ENCODE measurements at regions not wholly inside any gene's neighbourhood (a gene's known extent, or its start where the extent isn't known, plus 50 kb on each side); places are given as distances from the start of the nearest gene placed in this dataset.

DNA sequence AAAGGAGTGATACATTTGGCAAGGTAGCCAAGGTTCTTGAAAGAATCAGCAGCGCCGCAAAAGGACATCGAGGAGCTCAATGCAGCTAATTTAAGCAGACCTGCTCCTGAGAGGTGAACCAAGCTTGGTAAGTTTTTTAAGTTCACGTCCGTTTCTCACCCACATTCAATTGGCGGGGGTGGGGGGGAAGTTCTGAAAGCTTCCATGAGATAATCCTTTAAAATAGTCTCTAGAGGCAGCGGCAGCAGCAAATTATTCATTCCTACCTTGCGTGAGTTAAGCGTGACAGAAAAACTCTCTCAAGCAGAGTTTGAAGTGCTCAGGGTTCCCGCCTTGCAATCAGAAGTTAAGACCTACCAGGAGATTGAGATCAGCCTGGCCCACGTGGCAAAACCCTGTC is 97.3 kb upstream of the NHSL1 start:
- Histone ChIP-seq H3K27me3 (replicated peaks; ENCODE audit: control insufficient read depth, insufficient read depth, low read length) (no peaks in the 10 kb centered on the region), H3K9me3 (no peaks in the 10 kb centered on the region), H3K4me3 (ENCODE audit: low read depth, low read length) (no peak overlapping the region), H3K4me1 (peaks cover 13% of the 10 kb centered on the region; the same call in 1 of the 2 replicates), H3K36me3 (ENCODE audit: control insufficient read depth, insufficient read depth, low read length) (no peaks in the 10 kb centered on the region)
- Mint-ChIP-seq H3K9me3 (ENCODE audit: unreplicated experiment) (no peaks in the 10 kb centered on the region), H3K36me3 (ENCODE audit: insufficient read depth, unreplicated experiment) (no peaks in the 10 kb centered on the region), H3K27ac (ENCODE audit: unreplicated experiment) (no peak overlapping the region), H3K4me1 (ENCODE audit: low read depth, unreplicated experiment) (peaks cover 16% of the 10 kb centered on the region), H3K27me3 (ENCODE audit: insufficient read depth, unreplicated experiment) (no peaks in the 10 kb centered on the region), H3K4me3 (ENCODE audit: unreplicated experiment) (no peak overlapping the region)
- no TSS peak for BruUV-seq (replicated peaks)
- TF ChIP-seq, protein P1, sequence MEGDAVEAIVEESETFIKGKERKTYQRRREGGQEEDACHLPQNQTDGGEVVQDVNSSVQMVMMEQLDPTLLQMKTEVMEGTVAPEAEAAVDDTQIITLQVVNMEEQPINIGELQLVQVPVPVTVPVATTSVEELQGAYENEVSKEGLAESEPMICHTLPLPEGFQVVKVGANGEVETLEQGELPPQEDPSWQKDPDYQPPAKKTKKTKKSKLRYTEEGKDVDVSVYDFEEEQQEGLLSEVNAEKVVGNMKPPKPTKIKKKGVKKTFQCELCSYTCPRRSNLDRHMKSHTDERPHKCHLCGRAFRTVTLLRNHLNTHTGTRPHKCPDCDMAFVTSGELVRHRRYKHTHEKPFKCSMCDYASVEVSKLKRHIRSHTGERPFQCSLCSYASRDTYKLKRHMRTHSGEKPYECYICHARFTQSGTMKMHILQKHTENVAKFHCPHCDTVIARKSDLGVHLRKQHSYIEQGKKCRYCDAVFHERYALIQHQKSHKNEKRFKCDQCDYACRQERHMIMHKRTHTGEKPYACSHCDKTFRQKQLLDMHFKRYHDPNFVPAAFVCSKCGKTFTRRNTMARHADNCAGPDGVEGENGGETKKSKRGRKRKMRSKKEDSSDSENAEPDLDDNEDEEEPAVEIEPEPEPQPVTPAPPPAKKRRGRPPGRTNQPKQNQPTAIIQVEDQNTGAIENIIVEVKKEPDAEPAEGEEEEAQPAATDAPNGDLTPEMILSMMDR (IDR thresholded peaks at IDR 0.05; ENCODE audit: insufficient read depth in 1 of 2, low read depth in 1 of 2, low read length in 1 of 2, severe bottlenecking in 1 of 2, unreplicated experiment in 1 of 2) = no peak
- ChIA-PET CTCF (no interaction called here), POLR2A (no interaction called here)
- DNase-seq = no peak
- intact Hi-C loops (cut with micrococcal nuclease; ENCODE audit: unreplicated experiment) = no loop called here

DNA sequence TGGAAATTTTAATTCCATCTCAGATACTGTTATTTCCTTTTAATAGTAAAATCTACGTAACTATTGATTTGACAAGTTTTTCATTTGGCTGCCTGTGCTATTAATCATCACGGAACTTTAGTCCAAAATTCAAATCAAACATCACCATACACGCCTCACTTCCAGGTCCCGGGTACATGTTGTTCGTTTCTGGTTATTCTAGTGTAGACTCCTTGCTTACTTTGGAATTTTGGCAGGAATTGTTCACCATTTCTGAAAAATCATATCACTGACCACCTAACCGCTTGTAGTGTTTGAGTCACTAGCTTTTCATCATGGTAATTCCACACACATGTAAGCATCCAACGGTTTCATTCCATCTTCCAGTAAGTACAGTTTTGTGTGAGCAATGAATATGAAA is 98.0 kb upstream of the NHSL1 start:
- no peaks in the 10 kb centered on the region for H3K27me3 Mint-ChIP-seq (ENCODE audit: insufficient read depth, unreplicated experiment)
- H3K36me3 Mint-ChIP-seq (ENCODE audit: insufficient read depth, unreplicated experiment) = no peaks in the 10 kb centered on the region
- Histone ChIP-seq H3K4me1 (peaks cover 13% of the 10 kb centered on the region; the same call in 1 of the 2 replicates), H3K9me3 (no peaks in the 10 kb centered on the region; the same call in 1 of the 2 replicates), H3K27me3 (replicated peaks; ENCODE audit: control insufficient read depth, insufficient read depth, low read length) (no peaks in the 10 kb centered on the region), H3K4me3 (ENCODE audit: low read depth, low read length) (no peak overlapping the region), H3K36me3 (ENCODE audit: control insufficient read depth, insufficient read depth, low read length) (no peaks in the 10 kb centered on the region)
- intact Hi-C loops (cut with micrococcal nuclease; ENCODE audit: unreplicated experiment) = no loop called here
- no TSS peak for BruUV-seq (replicated peaks)
- ChIA-PET CTCF (no interaction called here), POLR2A (no interaction called here)
- H3K27ac Mint-ChIP-seq (ENCODE audit: unreplicated experiment) = no peak overlapping the region
- no peaks in the 10 kb centered on the region for H3K9me3 Mint-ChIP-seq (ENCODE audit: unreplicated experiment)
- peaks cover 16% of the 10 kb centered on the region for H3K4me1 Mint-ChIP-seq (ENCODE audit: low read depth, unreplicated experiment)
- DNase-seq = no peak
- no peak overlapping the region for H3K4me3 Mint-ChIP-seq (ENCODE audit: unreplicated experiment)
- TF ChIP-seq, protein P1 (IDR thresholded peaks at IDR 0.05; ENCODE audit: insufficient read depth in 1 of 2, low read depth in 1 of 2, low read length in 1 of 2, severe bottlenecking in 1 of 2, unreplicated experiment in 1 of 2) = no peak

GRCh38 chr6:138598562-138599173 is 99.4 kb upstream of the NHSL1 start:
- intact Hi-C loops (cut with micrococcal nuclease; ENCODE audit: unreplicated experiment) = no loop called here
- peaks cover 8% of the 10 kb centered on the region for H3K4me1 Mint-ChIP-seq (ENCODE audit: low read depth, unreplicated experiment)
- Histone ChIP-seq H3K4me3 (ENCODE audit: low read depth, low read length) (no peak overlapping the region), H3K36me3 (ENCODE audit: control insufficient read depth, insufficient read depth, low read length) (no peaks in the 10 kb centered on the region), H3K9me3 (no peaks in the 10 kb centered on the region; the same call in 1 of the 2 replicates), H3K4me1 (peaks cover 4% of the 10 kb centered on the region; the same call in 1 of the 2 replicates), H3K27me3 (replicated peaks; ENCODE audit: control insufficient read depth, insufficient read depth, low read length) (no peaks in the 10 kb centered on the region)
- no peak overlapping the region for H3K27ac Mint-ChIP-seq (ENCODE audit: unreplicated experiment)
- ChIA-PET POLR2A (no interaction called here), CTCF (no interaction called here)
- H3K36me3 Mint-ChIP-seq (ENCODE audit: insufficient read depth, unreplicated experiment) = no peaks in the 10 kb centered on the region
- no peak for DNase-seq
- H3K4me3 Mint-ChIP-seq (ENCODE audit: unreplicated experiment) = no peak overlapping the region
- BruUV-seq (replicated peaks) = no TSS peak
- H3K27me3 Mint-ChIP-seq (ENCODE audit: insufficient read depth, unreplicated experiment) = no peaks in the 10 kb centered on the region
- H3K9me3 Mint-ChIP-seq (ENCODE audit: unreplicated experiment) = no peaks in the 10 kb centered on the region
- TF ChIP-seq, protein P1 (IDR thresholded peaks at IDR 0.05; ENCODE audit: insufficient read depth in 1 of 2, low read depth in 1 of 2, low read length in 1 of 2, severe bottlenecking in 1 of 2, unreplicated experiment in 1 of 2) = no peak

All from Caco-2 (cell line).